ELR (cell line): ENCODE measurements at regions not wholly inside any gene's neighbourhood (a gene's known extent, or its start where the extent isn't known, plus 50 kb on each side); places are given as distances from the start of the nearest gene placed in this dataset.

ENCODE experiments used
- DNase-seq: peaks from one replicate; pipeline ENCODE4 v3.0.0-alpha.2; 2015; ENCODE audit warnings: low read depth

GRCh38 chr16:86061318-86061695 lies 162.3 kb downstream of the IRF8 start:
- no peak for DNase-seq

GRCh38 chr16:86061721-86062120 lies 162.8 kb downstream of the IRF8 start:
- DNase-seq, result no peak

GRCh38 chr16:86062271-86062965 lies 163.5 kb downstream of the IRF8 start:
- DNase-seq, result no peak

- no peak for DNase-seq
Observed at GRCh38 chr16:86063760-86064405, 164.9 kb downstream of the IRF8 start.

GRCh38 chr16:86064431-86065250 lies 165.7 kb downstream of the IRF8 start:
- no peak for DNase-seq

GRCh38 chr16:86065711-86066110 lies 166.7 kb downstream of the IRF8 start:
- no peak for DNase-seq

GRCh38 chr16:86066811-86067210 lies 167.8 kb downstream of the IRF8 start:
- DNase-seq, result no peak

GRCh38 chr16:86067516-86067915 lies 168.6 kb downstream of the IRF8 start:
- no peak for DNase-seq

- DNase-seq, result no peak
Observed at GRCh38 chr16:86067936-86068335, 169.0 kb downstream of the IRF8 start.

GRCh38 chr16:86068722-86069121 lies 169.8 kb downstream of the IRF8 start:
- no peak for DNase-seq

- no peak for DNase-seq
Observed at GRCh38 chr16:86069736-86070298, 170.9 kb downstream of the IRF8 start.

GRCh38 chr16:86070484-86070883 lies 171.5 kb downstream of the IRF8 start:
- no peak for DNase-seq

- DNase-seq, result no peak
Observed at GRCh38 chr16:86070971-86071370, 172.0 kb downstream of the IRF8 start.

- no peak for DNase-seq
Observed at GRCh38 chr16:86071611-86072240, 172.8 kb downstream of the IRF8 start.

GRCh38 chr16:86072328-86073102 lies 173.6 kb downstream of the IRF8 start:
- DNase-seq, result peak; percentile 79

GRCh38 chr16:86073103-86073625 lies 174.2 kb downstream of the IRF8 start:
- DNase-seq, result no peak

- no peak for DNase-seq
Observed at GRCh38 chr16:86073763-86074493, 175.0 kb downstream of the IRF8 start.

GRCh38 chr16:86074651-86075487 lies 175.9 kb downstream of the IRF8 start:
- peak; percentile 42 for DNase-seq

GRCh38 chr16:86075488-86075785 lies 176.5 kb downstream of the IRF8 start:
- DNase-seq, result no peak
